Endothelial cell of umbilical vein (primary cell): ENCODE measurements at regions not wholly inside any gene's neighbourhood (a gene's known extent, or its start where the extent isn't known, plus 50 kb on each side); places are given as distances from the start of the nearest gene placed in this dataset.

Experiments
- BruUV-seq: library from RNA; stranded (reverse); fragments of 400-500 nt; replicated peaks from 2 replicates; lab custom pipeline; 2021; lab: Mats Ljungman, UMichigan
- CTCF ChIA-PET: fragments of 300-600, 350-600 bp; sonication (Branson Sonifier 250); formaldehyde crosslinking; loops from one replicate; lab custom pipeline; 2021; ENCODE audit warnings: antibody characterized with exemption, inconsistent platforms; lab: Charles Lee
- POLR2A ChIA-PET: fragments of 300-600, 350-600 bp; sonication (Branson Sonifier 250); formaldehyde crosslinking; loops from one replicate; lab custom pipeline; 2021; ENCODE audit warnings: antibody characterized with exemption, inconsistent platforms; lab: Charles Lee
- DNase-seq: peaks from one replicate; pipeline ENCODE4 v3.0.0-alpha.2; 2011; ENCODE audit warnings: low read depth, low spot score
- FAIRE-seq: peaks from 2 replicates; lab custom pipeline; 2011; peaks lifted over from hg19 to GRCh38; lab: Jason Lieb, UNC
- H2AFZ ChIP-seq: 2 replicates; pipeline ENCODE4 v1.6.0; 2012; ENCODE audit warnings: low read depth, low read length, control low read depth, inconsistent platforms
- H3K27ac ChIP-seq: 2 replicates; pipeline ENCODE4 v1.5.1; 2011; ENCODE audit warnings: low read depth, mild to moderate bottlenecking, control low read depth, low read length, moderate library complexity; ENCODE audit not compliant: insufficient read depth
- H3K27me3 ChIP-seq, 2 experiments: 2 replicates each; pipeline versions ENCODE4 v1.6.0 to v1.6.1; 2011; ENCODE audit warnings: low read length in 2 of 2, mixed read lengths in 1 of 2; ENCODE audit not compliant: control insufficient read depth in 2 of 2, insufficient read depth in 2 of 2
- H3K36me3 ChIP-seq, 2 experiments: 2 replicates in 1 of 2; 3 replicates in 1 of 2; pipeline ENCODE4 v1.5.1; 2011; ENCODE audit warnings: low read length in 2 of 2, mild to moderate bottlenecking in 1 of 2, moderate library complexity in 1 of 2; ENCODE audit not compliant: control insufficient read depth in 2 of 2, insufficient read depth in 2 of 2; ENCODE audit errors: extremely low read depth in 1 of 2
- H3K4me1 ChIP-seq: 3 replicates; pipeline ENCODE4 v1.5.1; 2011; ENCODE audit warnings: mild to moderate bottlenecking, low read length; ENCODE audit not compliant: control insufficient read depth, insufficient read depth; ENCODE audit errors: extremely low read depth
- H3K4me2 ChIP-seq: 2 replicates; pipeline ENCODE4 v1.6.1; 2011; ENCODE audit warnings: low read length, control low read depth, mixed read lengths; ENCODE audit not compliant: insufficient read depth
- H3K4me3 ChIP-seq, 3 experiments: fragments of 200-600 bp in 1 of 3; sonication (generic), shearing (Covaris generic) in 1 of 3; replicated peaks in 1 of 3; 2 replicates each; pipeline ENCODE4 v1.5.1; 2011 to 2016; ENCODE audit warnings: control low read depth in 3 of 3, low read length in 3 of 3, mild to moderate bottlenecking in 2 of 3, inconsistent platforms in 1 of 3, low read depth in 1 of 3, moderate library complexity in 1 of 3; ENCODE audit not compliant: insufficient read depth in 1 of 3
- H3K79me2 ChIP-seq: 2 replicates; pipeline ENCODE4 v1.6.0; 2012; ENCODE audit warnings: low read length, inconsistent platforms; ENCODE audit not compliant: control insufficient read depth, insufficient read depth
- H3K9ac ChIP-seq: replicated peaks from 2 replicates; pipeline ENCODE3; 2011; ENCODE audit warnings: low read length, control low read depth; ENCODE audit not compliant: insufficient read depth; ENCODE audit errors: extremely low read depth
- H3K9me1 ChIP-seq: replicated peaks from 3 replicates; pipeline ENCODE4 v1.6.0; 2011; ENCODE audit warnings: mild to moderate bottlenecking, low read length; ENCODE audit not compliant: control insufficient read depth, insufficient read depth; ENCODE audit errors: extremely low read depth
- H3K9me3 ChIP-seq: replicated peaks from 2 replicates; pipeline ENCODE4 v1.5.1; 2012; ENCODE audit warnings: low read length, inconsistent platforms; ENCODE audit not compliant: control insufficient read depth, insufficient read depth
- H4K20me1 ChIP-seq: replicated peaks from 2 replicates; pipeline ENCODE3; 2011; ENCODE audit warnings: mild to moderate bottlenecking, low read length; ENCODE audit not compliant: control insufficient read depth, insufficient read depth; ENCODE audit errors: extremely low read depth
- CTCF ChIP-seq, 2 donors: IDR thresholded peaks; 1 replicate in 1 of 2; 2 replicates in 1 of 2; pipeline ENCODE4 v1.5.1; 2011; ENCODE audit warnings: low read length in 2 of 2, mild to moderate bottlenecking in 2 of 2, moderate library complexity in 2 of 2, control low read depth in 1 of 2, inconsistent platforms in 1 of 2, low read depth in 1 of 2; ENCODE audit not compliant: insufficient read depth in 1 of 2; ENCODE audit errors: extremely low read depth in 1 of 2
- EZH2 ChIP-seq: IDR thresholded peaks from 2 replicates; pipeline ENCODE4 v1.6.1; 2012; ENCODE audit warnings: borderline replicate concordance, low read depth, mild to moderate bottlenecking, moderate library complexity, low read length, inconsistent platforms; ENCODE audit not compliant: severe bottlenecking
- FOS ChIP-seq: IDR thresholded peaks from 2 replicates; pipeline ENCODE4 v1.6.1; 2011; ENCODE audit warnings: mild to moderate bottlenecking, low read length, moderate library complexity, borderline replicate concordance; ENCODE audit not compliant: insufficient read depth
- GATA2 ChIP-seq: IDR thresholded peaks from 2 replicates; pipeline ENCODE4 v1.7.0; 2011; ENCODE audit warnings: low read depth, mild to moderate bottlenecking, moderate library complexity, mixed read lengths, low read length; ENCODE audit not compliant: insufficient read length, insufficient read depth
- JUN ChIP-seq: IDR thresholded peaks from 2 replicates; pipeline ENCODE4 v1.6.1; 2011; ENCODE audit warnings: borderline replicate concordance, low read depth; ENCODE audit not compliant: insufficient read length, insufficient read depth
- MAX ChIP-seq: IDR thresholded peaks from 2 replicates; pipeline ENCODE4 v1.6.1; 2011; ENCODE audit not compliant: insufficient read depth, insufficient read length
- MYC ChIP-seq: IDR thresholded peaks from one replicate; pipeline ENCODE4 v1.6.1; 2011; ENCODE audit warnings: mild to moderate bottlenecking, low read depth, low read length
- POLR2A ChIP-seq: IDR thresholded peaks from 2 replicates; pipeline ENCODE4 v1.6.1; 2012; ENCODE audit warnings: low read depth, mild to moderate bottlenecking, control low read depth, low read length
- POLR2AphosphoS5 ChIP-seq: IDR thresholded peaks from 2 replicates; pipeline ENCODE4 v1.6.1; 2012; ENCODE audit warnings: low read depth, mild to moderate bottlenecking, control low read depth, low read length, moderate library complexity; ENCODE audit not compliant: insufficient read depth
- dilution Hi-C: fragments of 300-500 bp; cut with MboI; formaldehyde crosslinking; loops from one replicate; pipeline ENCODE4 v1.15.0; 2019; ENCODE audit warnings: low sequenced_read_pairs; ENCODE audit not compliant: extremely low pct_ligation_motif_present
- intact Hi-C: fragments of 100-400 bp; cut with micrococcal nuclease; formaldehyde crosslinking; loops from one replicate; pipeline ENCODE4 v1.10.0; 2022

- POLR2A ChIA-PET: no interaction called here
- no peak for FAIRE-seq
Measured at GRCh38 chr2:23219666-23220065, 165.3 kb upstream of the KLHL29 start.

More at GRCh38 chr2:23219666-23220065, 165.3 kb upstream of the KLHL29 start:
- H3K4me2 ChIP-seq: no peak overlapping the region
- no peaks in the 10 kb centered on the region for H3K9me3 ChIP-seq
- no peak overlapping the region for H3K27ac ChIP-seq
- CTCF ChIA-PET: no interaction called here
- H3K9me1 ChIP-seq: no peaks in the 10 kb centered on the region
- H3K27me3 ChIP-seq: no peaks in the 10 kb centered on the region
- dilution Hi-C loops (no loop called here), intact Hi-C loops (no loop called here)
- no peak for DNase-seq
- no peak overlapping the region for H3K9ac ChIP-seq
- no peaks in the 10 kb centered on the region for H3K79me2 ChIP-seq
- H3K4me1 ChIP-seq: no peaks in the 10 kb centered on the region
- H2AFZ ChIP-seq: no peak overlapping the region
- TF ChIP-seq FOS: no peak
- TF ChIP-seq EZH2: no peak
- no peak for TF ChIP-seq POLR2AphosphoS5
- TF ChIP-seq CTCF (IDR thresholded peaks at IDR 0.05; ENCODE audit: extremely low read depth in 1 of 2, insufficient read depth in 1 of 2, low read depth in 1 of 2, low read length in 2 of 2): no peak
- TF ChIP-seq GATA2: no peak
- no peak for TF ChIP-seq MYC
- TF ChIP-seq MAX: no peak
- no peak for TF ChIP-seq POLR2A
- TF ChIP-seq JUN: no peak
- BruUV-seq: no TSS peak
- H3K4me3 ChIP-seq: no peak overlapping the region
- H4K20me1 ChIP-seq: no peaks in the 10 kb centered on the region
- no peaks in the 10 kb centered on the region for H3K36me3 ChIP-seq
